B cell (primary cell): ENCODE measurements at regions not wholly inside any gene's neighbourhood (a gene's known extent, or its start where the extent isn't known, plus 50 kb on each side); places are given as distances from the start of the nearest gene placed in this dataset.

Source experiments
- ATAC-seq: fragments of 200-7000 bp; cut with Tn5 transposase; one replicate; pipeline ENCODE4 v1.10.0; 2021; ENCODE audit warnings: low read depth, mild to moderate bottlenecking, moderate number of reproducible peaks, moderate library complexity
- CTCF ChIA-PET: fragments of 350-600 bp; sonication (Branson Sonifier 250); formaldehyde crosslinking; loops from one replicate; lab custom pipeline; 2021; ENCODE audit warnings: antibody characterized with exemption, inconsistent platforms; lab: Charles Lee
- POLR2A ChIA-PET: fragments of 350-600 bp; sonication (Branson Sonifier 250); formaldehyde crosslinking; loops from one replicate; lab custom pipeline; 2021; ENCODE audit warnings: antibody characterized with exemption; lab: Charles Lee
- DNase-seq: peaks from one replicate; pipeline ENCODE4 v3.0.0; 2013
- H2AFZ ChIP-seq: 2 replicates; pipeline ENCODE4 v1.6.1; 2012; ENCODE audit warnings: mild to moderate bottlenecking, low read depth, low read length; ENCODE audit not compliant: insufficient read depth, poor library complexity, severe bottlenecking
- H3K27ac ChIP-seq, 2 donors: 1 replicate in 1 of 2; 2 replicates in 1 of 2; pipeline ENCODE4 v1.5.1; 2012 to 2013; ENCODE audit warnings: low read length in 2 of 2, mild to moderate bottlenecking in 2 of 2, moderate library complexity in 1 of 2
- H3K27me3 ChIP-seq, 4 experiments: fragments of 200-600 bp in 1 of 4; sonication (generic) in 1 of 4; replicated peaks in 1 of 4; 1 replicate in 2 of 4; 2 replicates in 2 of 4; pipeline versions ENCODE4 v1.6.1 to v1.7.0; 2013 to 2016; ENCODE audit warnings: low read length in 3 of 4, mild to moderate bottlenecking in 2 of 4, mixed read lengths in 1 of 4, moderate library complexity in 1 of 4; ENCODE audit not compliant: insufficient read depth in 4 of 4, control insufficient read depth in 3 of 4; ENCODE audit errors: control extremely low read depth in 1 of 4
- H3K36me3 ChIP-seq, 2 experiments: replicated peaks in 1 of 2; 1 replicate in 1 of 2; 2 replicates in 1 of 2; pipeline versions ENCODE4 v1.6.1 to v1.7.1; 2013; ENCODE audit warnings: low read length in 1 of 2; ENCODE audit not compliant: insufficient read depth in 2 of 2, control insufficient read depth in 1 of 2; ENCODE audit errors: control extremely low read depth in 1 of 2, extremely low read depth in 1 of 2
- H3K4me1 ChIP-seq, 2 donors: fragments of 200-600 bp in 1 of 2; sonication (generic) in 1 of 2; 1 replicate in 1 of 2; 2 replicates in 1 of 2; pipeline versions ENCODE4 v1.5.1 to v1.6.1; 2013 to 2017; ENCODE audit warnings: low read length in 2 of 2; ENCODE audit not compliant: control insufficient read depth in 2 of 2, insufficient read depth in 2 of 2
- H3K4me2 ChIP-seq: replicated peaks from 2 replicates; pipeline ENCODE3; 2012; ENCODE audit warnings: mild to moderate bottlenecking, low read depth, low read length; ENCODE audit not compliant: poor library complexity, severe bottlenecking
- H3K4me3 ChIP-seq, 5 experiments: fragments of 200-600 bp in 1 of 5; sonication (generic) in 1 of 5; 1 replicate in 3 of 5; 2 replicates in 2 of 5; pipeline versions ENCODE4 v1.5.1 to v1.7.0; 2011 to 2016; ENCODE audit warnings: low read length in 4 of 5, mild to moderate bottlenecking in 4 of 5, low read depth in 2 of 5, control low read depth in 1 of 5, moderate library complexity in 1 of 5; ENCODE audit not compliant: insufficient read depth in 1 of 5; ENCODE audit errors: control extremely low read depth in 1 of 5, extremely low read depth in 1 of 5
- H3K79me2 ChIP-seq: fragments of 200-600 bp; sonication (generic); one replicate; pipeline ENCODE4 v1.6.0; 2016; ENCODE audit warnings: low read length; ENCODE audit not compliant: control insufficient read depth, insufficient read depth
- H3K9ac ChIP-seq: fragments of 200-600 bp; sonication (generic); 2 replicates; pipeline ENCODE4 v1.6.1; 2017; ENCODE audit warnings: mild to moderate bottlenecking, low read length, moderate library complexity
- H3K9me3 ChIP-seq, 3 donors: one replicate each; pipeline versions ENCODE4 v1.6.1 to v1.7.1; 2013; ENCODE audit warnings: low read length in 2 of 3; ENCODE audit not compliant: control insufficient read depth in 2 of 3, insufficient read depth in 1 of 3; ENCODE audit errors: control extremely low read depth in 1 of 3
- H4K20me1 ChIP-seq: 2 replicates; pipeline ENCODE4 v1.6.0; 2012; ENCODE audit warnings: mild to moderate bottlenecking, low read length; ENCODE audit not compliant: insufficient read depth, control insufficient read depth, poor library complexity, severe bottlenecking
- H3K27ac Mint-ChIP-seq: one replicate; pipeline ENCODE4 v1.8.0; 2021; ENCODE audit warnings: mixed read lengths
- H3K27me3 Mint-ChIP-seq: one replicate; pipeline ENCODE4 v1.8.0; 2021; ENCODE audit warnings: mixed read lengths
- H3K4me1 Mint-ChIP-seq: one replicate; pipeline ENCODE4 v1.8.0; 2021; ENCODE audit warnings: mixed read lengths
- H3K4me3 Mint-ChIP-seq: one replicate; pipeline ENCODE4 v1.8.0; 2021; ENCODE audit warnings: mixed read lengths
- H3K9me3 Mint-ChIP-seq: one replicate; pipeline ENCODE4 v1.8.0; 2022; ENCODE audit warnings: mixed read lengths; ENCODE audit not compliant: insufficient read depth
- EZH2 ChIP-seq: IDR thresholded peaks from 2 replicates; pipeline ENCODE4 v1.6.1; 2012; ENCODE audit warnings: borderline replicate concordance, low read depth, mild to moderate bottlenecking, moderate library complexity, low read length; ENCODE audit not compliant: insufficient read depth, poor library complexity, severe bottlenecking
- WGBS: methylation state at CpG from one replicate; pipeline ENCODE4 v1.1.5; 2013; ENCODE audit warnings: missing lambda C conversion rate; ENCODE audit not compliant: insufficient coverage; 5-methylcytosine and 5-hydroxymethylcytosine counted together
- intact Hi-C: fragments of 100-400 bp; cut with micrococcal nuclease; formaldehyde crosslinking; loops from one replicate; pipeline ENCODE4 v1.10.0; 2022
- TF ChIP-seq, protein P1 (sequence below): fragments of 200-600 bp; IDR thresholded peaks from one replicate; pipeline ENCODE4 v1.8.0; 2022; ENCODE audit warnings: antibody characterized with exemption, mild to moderate bottlenecking

DNA sequence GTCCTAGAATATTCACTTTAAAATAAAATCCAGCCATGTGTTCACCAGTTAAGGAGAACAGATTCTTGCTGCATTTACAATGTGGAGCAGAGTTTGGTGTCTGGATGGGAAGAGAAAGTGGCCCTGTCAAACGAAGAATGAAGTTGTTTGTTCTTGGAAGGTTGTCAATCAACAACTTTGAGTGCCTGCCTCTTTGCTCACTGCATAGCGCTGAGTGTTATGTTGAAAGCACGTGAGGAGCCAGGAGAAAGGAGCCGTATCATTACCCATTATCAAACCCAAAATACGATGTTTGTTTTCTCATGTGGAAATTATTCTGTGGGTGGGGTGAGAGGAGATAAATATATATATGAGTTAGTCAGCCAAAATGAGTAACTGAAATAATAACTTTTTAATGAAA is 492.5 kb upstream of the POU3F3 start:
- Mint-ChIP-seq H3K9me3 (no peaks in the 10 kb centered on the region), H3K4me1 (no peaks in the 10 kb centered on the region), H3K4me3 (no peak overlapping the region), H3K27ac (no peak overlapping the region), H3K27me3 (peaks cover 4% of the 10 kb centered on the region)
- Histone ChIP-seq H3K4me2 (no peak overlapping the region), H3K27ac (no peak overlapping the region), H2AFZ (no peak overlapping the region), H3K9ac (no peak overlapping the region), H3K36me3 (no peaks in the 10 kb centered on the region), H3K4me3 (no peak overlapping the region), H4K20me1 (no peaks in the 10 kb centered on the region), H3K9me3 (no peaks in the 10 kb centered on the region), H3K79me2 (no peaks in the 10 kb centered on the region), H3K4me1 (no peaks in the 10 kb centered on the region), H3K27me3 (no peaks in the 10 kb centered on the region)
- ChIA-PET CTCF (no interaction called here), POLR2A (no interaction called here)
- intact Hi-C loops: no loop called here
- WGBS: 50% methylated on average over 1 of the region's 5 CpGs
- TF ChIP-seq, protein P1, sequence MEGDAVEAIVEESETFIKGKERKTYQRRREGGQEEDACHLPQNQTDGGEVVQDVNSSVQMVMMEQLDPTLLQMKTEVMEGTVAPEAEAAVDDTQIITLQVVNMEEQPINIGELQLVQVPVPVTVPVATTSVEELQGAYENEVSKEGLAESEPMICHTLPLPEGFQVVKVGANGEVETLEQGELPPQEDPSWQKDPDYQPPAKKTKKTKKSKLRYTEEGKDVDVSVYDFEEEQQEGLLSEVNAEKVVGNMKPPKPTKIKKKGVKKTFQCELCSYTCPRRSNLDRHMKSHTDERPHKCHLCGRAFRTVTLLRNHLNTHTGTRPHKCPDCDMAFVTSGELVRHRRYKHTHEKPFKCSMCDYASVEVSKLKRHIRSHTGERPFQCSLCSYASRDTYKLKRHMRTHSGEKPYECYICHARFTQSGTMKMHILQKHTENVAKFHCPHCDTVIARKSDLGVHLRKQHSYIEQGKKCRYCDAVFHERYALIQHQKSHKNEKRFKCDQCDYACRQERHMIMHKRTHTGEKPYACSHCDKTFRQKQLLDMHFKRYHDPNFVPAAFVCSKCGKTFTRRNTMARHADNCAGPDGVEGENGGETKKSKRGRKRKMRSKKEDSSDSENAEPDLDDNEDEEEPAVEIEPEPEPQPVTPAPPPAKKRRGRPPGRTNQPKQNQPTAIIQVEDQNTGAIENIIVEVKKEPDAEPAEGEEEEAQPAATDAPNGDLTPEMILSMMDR: no peak
- no peak for TF ChIP-seq EZH2
- no peak for DNase-seq
- no peak for ATAC-seq

DNA sequence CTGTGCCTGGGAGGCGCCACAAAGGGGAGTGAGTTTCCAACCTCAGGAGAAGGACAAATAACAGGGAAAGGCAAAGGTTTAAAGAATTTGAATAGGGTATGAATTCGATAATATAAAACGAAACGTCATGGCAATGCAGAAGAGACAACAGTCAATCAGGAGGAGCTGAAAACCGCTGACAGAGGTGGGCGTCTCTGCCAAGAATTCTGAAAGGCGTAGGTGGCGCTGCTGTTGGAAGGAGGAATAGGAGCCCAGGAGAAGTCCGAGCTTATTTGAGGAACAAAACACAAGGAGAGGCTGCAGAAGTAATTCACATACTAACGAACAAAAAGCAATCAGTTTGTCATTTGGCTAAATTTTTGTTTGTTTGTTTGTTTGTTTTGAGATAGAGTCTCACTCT is 485.8 kb upstream of the POU3F3 start:
- Histone ChIP-seq H3K27me3 (no peaks in the 10 kb centered on the region), H3K36me3 (no peaks in the 10 kb centered on the region), H3K79me2 (no peaks in the 10 kb centered on the region), H3K4me1 (no peaks in the 10 kb centered on the region), H3K9me3 (no peaks in the 10 kb centered on the region), H3K4me2 (no peak overlapping the region), H3K27ac (no peak overlapping the region), H3K9ac (no peak overlapping the region), H2AFZ (no peak overlapping the region), H3K4me3 (no peak overlapping the region), H4K20me1 (no peaks in the 10 kb centered on the region)
- Mint-ChIP-seq H3K9me3 (no peaks in the 10 kb centered on the region), H3K27ac (no peak overlapping the region), H3K4me3 (no peak overlapping the region), H3K4me1 (no peaks in the 10 kb centered on the region), H3K27me3 (peaks cover 7% of the 10 kb centered on the region)
- intact Hi-C loops: no loop called here
- DNase-seq (no peak), ATAC-seq (no peak)
- WGBS: 92% methylated on average over 10 of the region's 10 CpGs
- CTCF ChIA-PET: no interaction called here
- POLR2A ChIA-PET: no interaction called here
- no peak for TF ChIP-seq EZH2
- TF ChIP-seq, protein P1: no peak
